Ovary (tissue), 3 donors: ENCODE measurements at regions not wholly inside any gene's neighbourhood (a gene's known extent, or its start where the extent isn't known, plus 50 kb on each side); places are given as distances from the start of the nearest gene placed in this dataset.

Experiments used
- POLR2A ChIP-seq: fragments of 450-650 bp; IDR thresholded peaks from one replicate; pipeline ENCODE4 v1.6.1; 2017; ENCODE audit warnings: antibody characterized with exemption, mild to moderate bottlenecking, moderate library complexity
- TF ChIP-seq, protein P1 (sequence below), 3 donors: fragments of 450-650 bp in 2 of 3; fragments of 200-600 bp in 1 of 3; IDR thresholded peaks; one replicate each; pipeline versions ENCODE4 v1.5.1 to v1.8.0; 2016 to 2022; ENCODE audit warnings: antibody characterized with exemption in 3 of 3, mild to moderate bottlenecking in 1 of 3
- donor health status: DM: no; HTN: no; CAD: no.

- TF ChIP-seq, protein P1, sequence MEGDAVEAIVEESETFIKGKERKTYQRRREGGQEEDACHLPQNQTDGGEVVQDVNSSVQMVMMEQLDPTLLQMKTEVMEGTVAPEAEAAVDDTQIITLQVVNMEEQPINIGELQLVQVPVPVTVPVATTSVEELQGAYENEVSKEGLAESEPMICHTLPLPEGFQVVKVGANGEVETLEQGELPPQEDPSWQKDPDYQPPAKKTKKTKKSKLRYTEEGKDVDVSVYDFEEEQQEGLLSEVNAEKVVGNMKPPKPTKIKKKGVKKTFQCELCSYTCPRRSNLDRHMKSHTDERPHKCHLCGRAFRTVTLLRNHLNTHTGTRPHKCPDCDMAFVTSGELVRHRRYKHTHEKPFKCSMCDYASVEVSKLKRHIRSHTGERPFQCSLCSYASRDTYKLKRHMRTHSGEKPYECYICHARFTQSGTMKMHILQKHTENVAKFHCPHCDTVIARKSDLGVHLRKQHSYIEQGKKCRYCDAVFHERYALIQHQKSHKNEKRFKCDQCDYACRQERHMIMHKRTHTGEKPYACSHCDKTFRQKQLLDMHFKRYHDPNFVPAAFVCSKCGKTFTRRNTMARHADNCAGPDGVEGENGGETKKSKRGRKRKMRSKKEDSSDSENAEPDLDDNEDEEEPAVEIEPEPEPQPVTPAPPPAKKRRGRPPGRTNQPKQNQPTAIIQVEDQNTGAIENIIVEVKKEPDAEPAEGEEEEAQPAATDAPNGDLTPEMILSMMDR (IDR thresholded peaks at IDR 0.05), result no peak
- TF ChIP-seq POLR2A, result no peak
Measured at GRCh38 chr9:22617156-22617555, 170.5 kb downstream of the DMRTA1 start.
